ENCODE measurements at regions not wholly inside any gene's neighbourhood (a gene's known extent, or its start where the extent isn't known, plus 50 kb on each side); places are given as distances from the start of the nearest gene placed in this dataset.

DNA sequence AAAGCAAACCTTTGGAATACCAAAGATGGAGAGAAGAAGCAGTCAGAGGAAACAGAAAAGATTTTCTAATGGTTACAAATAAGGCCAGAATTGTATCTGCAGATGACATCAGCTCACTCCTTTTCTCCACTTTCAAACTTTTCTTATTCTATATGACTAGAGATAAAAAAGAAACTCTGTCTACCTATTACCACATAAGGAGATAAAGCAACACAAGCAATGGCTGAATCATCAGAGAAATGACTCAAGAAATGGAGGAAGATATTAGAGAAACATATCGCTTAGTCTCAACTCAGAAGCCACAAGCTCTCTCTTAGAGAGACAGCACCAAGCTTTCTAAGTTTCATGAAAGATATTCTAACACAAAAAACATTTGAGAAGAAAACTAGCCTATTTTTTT is 784.0 kb downstream of the ZPLD1 start:
- TF ChIP-seq POLR2A (IDR thresholded peaks at IDR 0.05): no peak
- TF ChIP-seq, protein P1, sequence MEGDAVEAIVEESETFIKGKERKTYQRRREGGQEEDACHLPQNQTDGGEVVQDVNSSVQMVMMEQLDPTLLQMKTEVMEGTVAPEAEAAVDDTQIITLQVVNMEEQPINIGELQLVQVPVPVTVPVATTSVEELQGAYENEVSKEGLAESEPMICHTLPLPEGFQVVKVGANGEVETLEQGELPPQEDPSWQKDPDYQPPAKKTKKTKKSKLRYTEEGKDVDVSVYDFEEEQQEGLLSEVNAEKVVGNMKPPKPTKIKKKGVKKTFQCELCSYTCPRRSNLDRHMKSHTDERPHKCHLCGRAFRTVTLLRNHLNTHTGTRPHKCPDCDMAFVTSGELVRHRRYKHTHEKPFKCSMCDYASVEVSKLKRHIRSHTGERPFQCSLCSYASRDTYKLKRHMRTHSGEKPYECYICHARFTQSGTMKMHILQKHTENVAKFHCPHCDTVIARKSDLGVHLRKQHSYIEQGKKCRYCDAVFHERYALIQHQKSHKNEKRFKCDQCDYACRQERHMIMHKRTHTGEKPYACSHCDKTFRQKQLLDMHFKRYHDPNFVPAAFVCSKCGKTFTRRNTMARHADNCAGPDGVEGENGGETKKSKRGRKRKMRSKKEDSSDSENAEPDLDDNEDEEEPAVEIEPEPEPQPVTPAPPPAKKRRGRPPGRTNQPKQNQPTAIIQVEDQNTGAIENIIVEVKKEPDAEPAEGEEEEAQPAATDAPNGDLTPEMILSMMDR (IDR thresholded peaks at IDR 0.05): no peak
